Stimulated activated naive CD8-positive, alpha-beta T cell treated with anti-CD3 and anti-CD28 coated beads, Interleukin-15, amount 100 ng/mL, for 72 hours (primary cell): ENCODE measurements at regions not wholly inside any gene's neighbourhood (a gene's known extent, or its start where the extent isn't known, plus 50 kb on each side); places are given as distances from the start of the nearest gene placed in this dataset.

Source experiments
- ATAC-seq: fragments of 150-1000 bp; cut with Tn5 transposase; 2 replicates; pipeline ENCODE4 v1.10.0; 2021; ENCODE audit warnings: mild to moderate bottlenecking, moderate library complexity
- DNase-seq, 2 donors: peaks; one replicate each; pipeline ENCODE4 v3.0.0; 2021 to 2022
- H3K27ac Mint-ChIP-seq, 2 donors: one replicate each; pipeline ENCODE4 v1.8.0; 2022; ENCODE audit warnings: mild to moderate bottlenecking in 2 of 2, mixed read lengths in 2 of 2, moderate library complexity in 2 of 2
- H3K27me3 Mint-ChIP-seq: one replicate; pipeline ENCODE4 v1.8.0; 2022; ENCODE audit warnings: mixed read lengths
- H3K4me1 Mint-ChIP-seq: one replicate; pipeline ENCODE4 v1.8.0; 2022; ENCODE audit warnings: mild to moderate bottlenecking, mixed read lengths
- H3K4me3 Mint-ChIP-seq, 2 donors: one replicate each; pipeline ENCODE4 v1.8.0; 2022; ENCODE audit warnings: mild to moderate bottlenecking in 2 of 2, mixed read lengths in 2 of 2, moderate library complexity in 1 of 2
- H3K9me3 Mint-ChIP-seq, 2 donors: one replicate each; pipeline ENCODE4 v1.8.0; 2022; ENCODE audit warnings: mixed read lengths in 2 of 2

GRCh38 chr12:85352016-85352415 is 72.0 kb downstream of the ALX1 start:
- Mint-ChIP-seq H3K4me3 (no peak overlapping the region), H3K27me3 (no peaks in the 10 kb centered on the region), H3K27ac (no peak overlapping the region), H3K4me1 (no peaks in the 10 kb centered on the region), H3K9me3 (peaks cover 0 to 10% of the 10 kb centered on the region in 2 donors)
- DNase-seq: no peak
- no peak for ATAC-seq

- H3K4me3 Mint-ChIP-seq: no peak overlapping the region
- no peaks in the 10 kb centered on the region for H3K4me1 Mint-ChIP-seq
- H3K27ac Mint-ChIP-seq: no peak overlapping the region
- peaks cover 0 to 21% of the 10 kb centered on the region in 2 donors for H3K9me3 Mint-ChIP-seq
- no peaks in the 10 kb centered on the region for H3K27me3 Mint-ChIP-seq
- ATAC-seq (no peak), DNase-seq (no peak)
These were observed 76.8 kb downstream of the ALX1 start for GRCh38 chr12:85356596-85357385.

- Mint-ChIP-seq H3K9me3 (peaks cover 0 to 21% of the 10 kb centered on the region in 2 donors), H3K27ac (no peak overlapping the region), H3K4me1 (no peaks in the 10 kb centered on the region)
These were observed 77.6 kb downstream of the ALX1 start for GRCh38 chr12:85357609-85358008.

GRCh38 chr12:85358715-85359114 is 78.7 kb downstream of the ALX1 start:
- Mint-ChIP-seq H3K27me3 (no peaks in the 10 kb centered on the region), H3K4me3 (no peak overlapping the region)

More at GRCh38 chr12:85357609-85358008, 77.6 kb downstream of the ALX1 start:
- Mint-ChIP-seq H3K27me3 (no peaks in the 10 kb centered on the region), H3K4me3 (no peak overlapping the region)
- DNase-seq (no peak), ATAC-seq (no peak)

GRCh38 chr12:85363382-85364190 is 83.6 kb downstream of the ALX1 start:
- no peaks in the 10 kb centered on the region for H3K4me1 Mint-ChIP-seq
- no peak for DNase-seq
- no peak overlapping the region for H3K4me3 Mint-ChIP-seq
- peaks cover 7 to 11% of the 10 kb centered on the region in 2 donors for H3K9me3 Mint-ChIP-seq
- H3K27me3 Mint-ChIP-seq: no peaks in the 10 kb centered on the region
- ATAC-seq: no peak
- H3K27ac Mint-ChIP-seq: no peak overlapping the region

More at GRCh38 chr12:85358715-85359114, 78.7 kb downstream of the ALX1 start:
- H3K9me3 Mint-ChIP-seq: peaks cover 0 to 21% of the 10 kb centered on the region in 2 donors
- H3K27ac Mint-ChIP-seq: no peak overlapping the region
- no peaks in the 10 kb centered on the region for H3K4me1 Mint-ChIP-seq
- ATAC-seq (no peak), DNase-seq (no peak)

GRCh38 chr12:85367936-85368335 is 87.9 kb downstream of the ALX1 start:
- no peaks in the 10 kb centered on the region for H3K27me3 Mint-ChIP-seq
- no peak overlapping the region for H3K4me3 Mint-ChIP-seq
- DNase-seq (no peak), ATAC-seq (no peak)
- no peak overlapping the region for H3K27ac Mint-ChIP-seq
- peaks cover 0 to 7% of the 10 kb centered on the region in 2 donors for H3K9me3 Mint-ChIP-seq
- no peaks in the 10 kb centered on the region for H3K4me1 Mint-ChIP-seq

- no peak overlapping the region for H3K4me3 Mint-ChIP-seq
- H3K27ac Mint-ChIP-seq: no peak overlapping the region
- ATAC-seq: no peak
- H3K27me3 Mint-ChIP-seq: no peaks in the 10 kb centered on the region
- no peaks in the 10 kb centered on the region for H3K4me1 Mint-ChIP-seq
- peaks cover 0 to 7% of the 10 kb centered on the region in 2 donors for H3K9me3 Mint-ChIP-seq
- DNase-seq: no peak
These were observed 89.5 kb downstream of the ALX1 start for GRCh38 chr12:85369365-85370154.

- H3K27me3 Mint-ChIP-seq: no peaks in the 10 kb centered on the region
- H3K4me1 Mint-ChIP-seq: no peaks in the 10 kb centered on the region
- no peaks in the 10 kb centered on the region for H3K9me3 Mint-ChIP-seq
- ATAC-seq (no peak), DNase-seq (no peak)
- H3K27ac Mint-ChIP-seq: no peak overlapping the region
- H3K4me3 Mint-ChIP-seq: no peak overlapping the region
These were observed 93.0 kb downstream of the ALX1 start for GRCh38 chr12:85373045-85373444.

GRCh38 chr12:85374981-85375380 is 95.0 kb downstream of the ALX1 start:
- Mint-ChIP-seq H3K4me3 (no peak overlapping the region), H3K9me3 (no peaks in the 10 kb centered on the region), H3K27me3 (no peaks in the 10 kb centered on the region), H3K4me1 (no peaks in the 10 kb centered on the region), H3K27ac (no peak overlapping the region)
- no peak for DNase-seq
- ATAC-seq: no peak

- no peaks in the 10 kb centered on the region for H3K27me3 Mint-ChIP-seq
- H3K27ac Mint-ChIP-seq: no peak overlapping the region
- H3K9me3 Mint-ChIP-seq: no peaks in the 10 kb centered on the region
- H3K4me3 Mint-ChIP-seq: no peak overlapping the region
- no peaks in the 10 kb centered on the region for H3K4me1 Mint-ChIP-seq
- no peak for ATAC-seq
- DNase-seq: no peak
These were observed 105.4 kb downstream of the ALX1 start for GRCh38 chr12:85385406-85385805.

GRCh38 chr12:85390266-85390665 is 110.2 kb downstream of the ALX1 start:
- no peaks in the 10 kb centered on the region for H3K4me1 Mint-ChIP-seq
- no peak overlapping the region for H3K27ac Mint-ChIP-seq
- H3K27me3 Mint-ChIP-seq: no peaks in the 10 kb centered on the region
- DNase-seq (no peak), ATAC-seq (no peak)
- peaks cover 0 to 7% of the 10 kb centered on the region in 2 donors for H3K9me3 Mint-ChIP-seq
- no peak overlapping the region for H3K4me3 Mint-ChIP-seq

GRCh38 chr12:85392508-85392907 is 112.5 kb downstream of the ALX1 start:
- DNase-seq (no peak), ATAC-seq (no peak)
- Mint-ChIP-seq H3K4me1 (no peaks in the 10 kb centered on the region), H3K4me3 (no peak overlapping the region), H3K27ac (no peak overlapping the region), H3K9me3 (peaks cover 0 to 7% of the 10 kb centered on the region in 2 donors), H3K27me3 (no peaks in the 10 kb centered on the region)

- Mint-ChIP-seq H3K4me3 (no peak overlapping the region), H3K27me3 (no peaks in the 10 kb centered on the region), H3K9me3 (peaks cover 0 to 7% of the 10 kb centered on the region in 2 donors), H3K27ac (no peak overlapping the region), H3K4me1 (no peaks in the 10 kb centered on the region)
- ATAC-seq (no peak), DNase-seq (no peak)
These were observed 113.6 kb downstream of the ALX1 start for GRCh38 chr12:85393606-85394005.

- no peak for ATAC-seq
These were observed 114.0 kb downstream of the ALX1 start for GRCh38 chr12:85394065-85394464.

GRCh38 chr12:85394809-85395208 is 114.8 kb downstream of the ALX1 start:
- Mint-ChIP-seq H3K9me3 (peaks cover 0 to 7% of the 10 kb centered on the region in 2 donors), H3K4me3 (no peak overlapping the region), H3K4me1 (no peaks in the 10 kb centered on the region), H3K27me3 (no peaks in the 10 kb centered on the region), H3K27ac (no peak overlapping the region)
- no peak for ATAC-seq
- no peak for DNase-seq

More at GRCh38 chr12:85394065-85394464, 114.0 kb downstream of the ALX1 start:
- Mint-ChIP-seq H3K4me3 (no peak overlapping the region), H3K9me3 (peaks cover 0 to 7% of the 10 kb centered on the region in 2 donors), H3K27me3 (no peaks in the 10 kb centered on the region), H3K4me1 (no peaks in the 10 kb centered on the region), H3K27ac (no peak overlapping the region)
- no peak for DNase-seq
